B cell (primary cell): ENCODE measurements at regions not wholly inside any gene's neighbourhood (a gene's known extent, or its start where the extent isn't known, plus 50 kb on each side); places are given as distances from the start of the nearest gene placed in this dataset.

Source experiments
- ATAC-seq: fragments of 200-7000 bp; cut with Tn5 transposase; one replicate; pipeline ENCODE4 v1.10.0; 2021; ENCODE audit warnings: low read depth, mild to moderate bottlenecking, moderate number of reproducible peaks, moderate library complexity
- CTCF ChIA-PET: fragments of 350-600 bp; sonication (Branson Sonifier 250); formaldehyde crosslinking; loops from one replicate; lab custom pipeline; 2021; ENCODE audit warnings: antibody characterized with exemption, inconsistent platforms; lab: Charles Lee
- POLR2A ChIA-PET: fragments of 350-600 bp; sonication (Branson Sonifier 250); formaldehyde crosslinking; loops from one replicate; lab custom pipeline; 2021; ENCODE audit warnings: antibody characterized with exemption; lab: Charles Lee
- DNase-seq: peaks from one replicate; pipeline ENCODE4 v3.0.0; 2013
- H2AFZ ChIP-seq: 2 replicates; pipeline ENCODE4 v1.6.1; 2012; ENCODE audit warnings: mild to moderate bottlenecking, low read depth, low read length; ENCODE audit not compliant: insufficient read depth, poor library complexity, severe bottlenecking
- H3K27ac ChIP-seq, 2 donors: 1 replicate in 1 of 2; 2 replicates in 1 of 2; pipeline ENCODE4 v1.5.1; 2012 to 2013; ENCODE audit warnings: low read length in 2 of 2, mild to moderate bottlenecking in 2 of 2, moderate library complexity in 1 of 2
- H3K27me3 ChIP-seq, 4 experiments: fragments of 200-600 bp in 1 of 4; sonication (generic) in 1 of 4; replicated peaks in 1 of 4; 1 replicate in 2 of 4; 2 replicates in 2 of 4; pipeline versions ENCODE4 v1.6.1 to v1.7.0; 2013 to 2016; ENCODE audit warnings: low read length in 3 of 4, mild to moderate bottlenecking in 2 of 4, mixed read lengths in 1 of 4, moderate library complexity in 1 of 4; ENCODE audit not compliant: insufficient read depth in 4 of 4, control insufficient read depth in 3 of 4; ENCODE audit errors: control extremely low read depth in 1 of 4
- H3K36me3 ChIP-seq, 2 experiments: replicated peaks in 1 of 2; 1 replicate in 1 of 2; 2 replicates in 1 of 2; pipeline versions ENCODE4 v1.6.1 to v1.7.1; 2013; ENCODE audit warnings: low read length in 1 of 2; ENCODE audit not compliant: insufficient read depth in 2 of 2, control insufficient read depth in 1 of 2; ENCODE audit errors: control extremely low read depth in 1 of 2, extremely low read depth in 1 of 2
- H3K4me1 ChIP-seq, 2 donors: fragments of 200-600 bp in 1 of 2; sonication (generic) in 1 of 2; 1 replicate in 1 of 2; 2 replicates in 1 of 2; pipeline versions ENCODE4 v1.5.1 to v1.6.1; 2013 to 2017; ENCODE audit warnings: low read length in 2 of 2; ENCODE audit not compliant: control insufficient read depth in 2 of 2, insufficient read depth in 2 of 2
- H3K4me2 ChIP-seq: replicated peaks from 2 replicates; pipeline ENCODE3; 2012; ENCODE audit warnings: mild to moderate bottlenecking, low read depth, low read length; ENCODE audit not compliant: poor library complexity, severe bottlenecking
- H3K4me3 ChIP-seq, 5 experiments: fragments of 200-600 bp in 1 of 5; sonication (generic) in 1 of 5; 1 replicate in 3 of 5; 2 replicates in 2 of 5; pipeline versions ENCODE4 v1.5.1 to v1.7.0; 2011 to 2016; ENCODE audit warnings: low read length in 4 of 5, mild to moderate bottlenecking in 4 of 5, low read depth in 2 of 5, control low read depth in 1 of 5, moderate library complexity in 1 of 5; ENCODE audit not compliant: insufficient read depth in 1 of 5; ENCODE audit errors: control extremely low read depth in 1 of 5, extremely low read depth in 1 of 5
- H3K79me2 ChIP-seq: fragments of 200-600 bp; sonication (generic); one replicate; pipeline ENCODE4 v1.6.0; 2016; ENCODE audit warnings: low read length; ENCODE audit not compliant: control insufficient read depth, insufficient read depth
- H3K9ac ChIP-seq: fragments of 200-600 bp; sonication (generic); 2 replicates; pipeline ENCODE4 v1.6.1; 2017; ENCODE audit warnings: mild to moderate bottlenecking, low read length, moderate library complexity
- H3K9me3 ChIP-seq, 3 donors: one replicate each; pipeline versions ENCODE4 v1.6.1 to v1.7.1; 2013; ENCODE audit warnings: low read length in 2 of 3; ENCODE audit not compliant: control insufficient read depth in 2 of 3, insufficient read depth in 1 of 3; ENCODE audit errors: control extremely low read depth in 1 of 3
- H4K20me1 ChIP-seq: 2 replicates; pipeline ENCODE4 v1.6.0; 2012; ENCODE audit warnings: mild to moderate bottlenecking, low read length; ENCODE audit not compliant: insufficient read depth, control insufficient read depth, poor library complexity, severe bottlenecking
- H3K27ac Mint-ChIP-seq: one replicate; pipeline ENCODE4 v1.8.0; 2021; ENCODE audit warnings: mixed read lengths
- H3K27me3 Mint-ChIP-seq: one replicate; pipeline ENCODE4 v1.8.0; 2021; ENCODE audit warnings: mixed read lengths
- H3K4me1 Mint-ChIP-seq: one replicate; pipeline ENCODE4 v1.8.0; 2021; ENCODE audit warnings: mixed read lengths
- H3K4me3 Mint-ChIP-seq: one replicate; pipeline ENCODE4 v1.8.0; 2021; ENCODE audit warnings: mixed read lengths
- H3K9me3 Mint-ChIP-seq: one replicate; pipeline ENCODE4 v1.8.0; 2022; ENCODE audit warnings: mixed read lengths; ENCODE audit not compliant: insufficient read depth
- CTCF ChIP-seq: fragments of 200-600 bp; IDR thresholded peaks from one replicate; pipeline ENCODE4 v1.8.0; 2022; ENCODE audit warnings: antibody characterized with exemption, mild to moderate bottlenecking
- EZH2 ChIP-seq: IDR thresholded peaks from 2 replicates; pipeline ENCODE4 v1.6.1; 2012; ENCODE audit warnings: borderline replicate concordance, low read depth, mild to moderate bottlenecking, moderate library complexity, low read length; ENCODE audit not compliant: insufficient read depth, poor library complexity, severe bottlenecking
- WGBS: methylation state at CpG from one replicate; pipeline ENCODE4 v1.1.5; 2013; ENCODE audit warnings: missing lambda C conversion rate; ENCODE audit not compliant: insufficient coverage; 5-methylcytosine and 5-hydroxymethylcytosine counted together
- intact Hi-C: fragments of 100-400 bp; cut with micrococcal nuclease; formaldehyde crosslinking; loops from one replicate; pipeline ENCODE4 v1.10.0; 2022

GRCh38 chr7:67519171-67519570 lies 522.5 kb downstream of the TYW1 start:
- no peak overlapping the region for H3K4me3 ChIP-seq
- ChIA-PET CTCF (no interaction called here), POLR2A (no interaction called here)
- ATAC-seq (no peak), DNase-seq (no peak)
- no peak overlapping the region for H3K9ac ChIP-seq
- intact Hi-C loops: no loop called here
- H4K20me1 ChIP-seq: no peaks in the 10 kb centered on the region
- H3K27ac ChIP-seq: no peak overlapping the region
- TF ChIP-seq EZH2 (no peak), CTCF (no peak)
- H3K4me2 ChIP-seq: no peak overlapping the region
- no peaks in the 10 kb centered on the region for H3K27me3 ChIP-seq
- no peak overlapping the region for H2AFZ ChIP-seq
- no peak overlapping the region for H3K27ac Mint-ChIP-seq
- H3K4me3 Mint-ChIP-seq: no peak overlapping the region
- H3K9me3 Mint-ChIP-seq: no peaks in the 10 kb centered on the region
- 100% methylated on average over 1 of the region's 3 CpGs for WGBS
- no peaks in the 10 kb centered on the region for H3K27me3 Mint-ChIP-seq
- no peaks in the 10 kb centered on the region for H3K4me1 Mint-ChIP-seq
- H3K9me3 ChIP-seq: peaks cover 0 to 4% (median 0%) of the 10 kb centered on the region in 3 donors
- no peaks in the 10 kb centered on the region for H3K36me3 ChIP-seq
- H3K79me2 ChIP-seq: no peaks in the 10 kb centered on the region
- no peaks in the 10 kb centered on the region for H3K4me1 ChIP-seq

- Mint-ChIP-seq H3K4me3 (no peak overlapping the region), H3K27ac (no peak overlapping the region), H3K9me3 (no peaks in the 10 kb centered on the region), H3K27me3 (no peaks in the 10 kb centered on the region), H3K4me1 (no peaks in the 10 kb centered on the region)
- H3K79me2 ChIP-seq: no peaks in the 10 kb centered on the region
- no peak for ATAC-seq
- ChIA-PET POLR2A (no interaction called here), CTCF (no interaction called here)
- H4K20me1 ChIP-seq: no peaks in the 10 kb centered on the region
- H3K9me3 ChIP-seq: peaks cover 0 to 3% (median 0%) of the 10 kb centered on the region in 3 donors
- H2AFZ ChIP-seq: no peak overlapping the region
- TF ChIP-seq CTCF (no peak), EZH2 (no peak)
- WGBS: 89% methylated on average over 3 of the region's 3 CpGs
- intact Hi-C loops: no loop called here
- DNase-seq: no peak
- H3K36me3 ChIP-seq: no peaks in the 10 kb centered on the region
- no peak overlapping the region for H3K9ac ChIP-seq
- H3K27me3 ChIP-seq: no peaks in the 10 kb centered on the region
- no peak overlapping the region for H3K4me3 ChIP-seq
- no peak overlapping the region for H3K27ac ChIP-seq
- H3K4me1 ChIP-seq: no peaks in the 10 kb centered on the region
- no peak overlapping the region for H3K4me2 ChIP-seq
These were observed 525.9 kb downstream of the TYW1 start for GRCh38 chr7:67522504-67522903.
